A204.1 (cell line): ENCODE measurements at regions not wholly inside any gene's neighbourhood (a gene's known extent, or its start where the extent isn't known, plus 50 kb on each side); places are given as distances from the start of the nearest gene placed in this dataset.
"Not testable (repeated sequence)": the region's sequence is repeated elsewhere in the genome, so short reads cannot be mapped to it uniquely, and the experiment has no call there.

Experiments used
- FAIRE-seq: peaks from 2 replicates; lab custom pipeline; 2012; peaks lifted over from hg19 to GRCh38; lab: Jason Lieb, UNC

- FAIRE-seq, result no peak
Measured at GRCh38 chr6:4253604-4254231, 118.3 kb upstream of the ECI2 start.

- not testable (repeated sequence) for FAIRE-seq
Measured at GRCh38 chr6:4252445-4252844, 117.1 kb upstream of the ECI2 start.

GRCh38 chr6:4250645-4251044, 115.3 kb upstream of the ECI2 start:
- FAIRE-seq, result no peak

GRCh38 chr6:4243832-4244231, 108.5 kb upstream of the ECI2 start:
- FAIRE-seq, result not testable (repeated sequence)

GRCh38 chr6:4243237-4243636, 107.9 kb upstream of the ECI2 start:
- FAIRE-seq, result no peak

- FAIRE-seq, result no peak
Measured at GRCh38 chr6:4242601-4243000, 107.2 kb upstream of the ECI2 start.

- no peak for FAIRE-seq
Measured at GRCh38 chr6:4240148-4240547, 104.8 kb upstream of the ECI2 start.

- FAIRE-seq, result no peak
Measured at GRCh38 chr6:4225161-4225872, 89.9 kb upstream of the ECI2 start.

- no peak for FAIRE-seq
Measured at GRCh38 chr6:4224067-4224978, 88.9 kb upstream of the ECI2 start.

- FAIRE-seq, result no peak
Measured at GRCh38 chr6:4220558-4220957, 85.2 kb upstream of the ECI2 start.

GRCh38 chr6:4218619-4219317, 83.4 kb upstream of the ECI2 start:
- FAIRE-seq, result not testable (repeated sequence)

GRCh38 chr6:4212588-4212987, 77.2 kb upstream of the ECI2 start:
- FAIRE-seq, result no peak

GRCh38 chr6:4210629-4211419, 75.4 kb upstream of the ECI2 start:
- no peak for FAIRE-seq

- FAIRE-seq, result no peak
Measured at GRCh38 chr6:4209196-4209595, 73.8 kb upstream of the ECI2 start.

GRCh38 chr6:4208158-4208557, 72.8 kb upstream of the ECI2 start:
- FAIRE-seq, result no peak

GRCh38 chr6:4203642-4204417, 68.5 kb upstream of the ECI2 start:
- FAIRE-seq, result not testable (repeated sequence)

- no peak for FAIRE-seq
Measured at GRCh38 chr6:4192627-4193026, 57.3 kb upstream of the ECI2 start.

- FAIRE-seq, result no peak
Measured at GRCh38 chr6:4192173-4192572, 56.8 kb upstream of the ECI2 start.

GRCh38 chr6:4191271-4191721, 55.9 kb upstream of the ECI2 start:
- FAIRE-seq, result no peak

- FAIRE-seq, result no peak
Measured at GRCh38 chr6:4189249-4189648, 53.9 kb upstream of the ECI2 start.

GRCh38 chr6:4188801-4189200, 53.4 kb upstream of the ECI2 start:
- no peak for FAIRE-seq
